Uterus (tissue), 2 donors: ENCODE measurements at regions not wholly inside any gene's neighbourhood (a gene's known extent, or its start where the extent isn't known, plus 50 kb on each side); places are given as distances from the start of the nearest gene placed in this dataset.

Source experiments
- CTCF ChIP-seq, 4 experiments: fragments of 200-600 bp in 2 of 4; fragments of 450-650 bp in 2 of 4; sonication (generic) in 2 of 4; IDR thresholded peaks; one replicate each; pipeline ENCODE4 v1.5.1; 2016 to 2019; ENCODE audit warnings: antibody characterized with exemption in 4 of 4, mild to moderate bottlenecking in 2 of 4, moderate library complexity in 1 of 4
- POLR2A ChIP-seq, 2 donors: fragments of 450-650 bp; IDR thresholded peaks; one replicate each; pipeline ENCODE4 v1.6.1; 2016; ENCODE audit warnings: antibody characterized with exemption in 2 of 2, mild to moderate bottlenecking in 1 of 2, moderate library complexity in 1 of 2

- no peak for TF ChIP-seq CTCF (IDR thresholded peaks at IDR 0.05)
- TF ChIP-seq POLR2A (IDR thresholded peaks at IDR 0.05), result no peak
Measured at GRCh38 chr14:85401384-85401783, 128.6 kb upstream of the FLRT2 start.
